ENCODE measurements at regions not wholly inside any gene's neighbourhood (a gene's known extent, or its start where the extent isn't known, plus 50 kb on each side); places are given as distances from the start of the nearest gene placed in this dataset.

- no peaks in the 10 kb centered on the region for H3K36me3 Mint-ChIP-seq (ENCODE audit: low read depth, unreplicated experiment)
- H3K9me3 Mint-ChIP-seq (ENCODE audit: unreplicated experiment) = no peaks in the 10 kb centered on the region
- no peaks in the 10 kb centered on the region for H4K20me1 ChIP-seq (ENCODE audit: insufficient read depth, low read length)
- H3K9ac ChIP-seq (ENCODE audit: low read length) = no peak overlapping the region
- no peak overlapping the region for H3K4me2 ChIP-seq (ENCODE audit: low read length)
- H3K27me3 ChIP-seq (ENCODE audit: insufficient read depth, low read length) = no peaks in the 10 kb centered on the region
- no peak overlapping the region for H3K27ac ChIP-seq (ENCODE audit: low read depth, low read length)
- H3K4me1 ChIP-seq (ENCODE audit: insufficient read depth, low read length) = peaks cover 10% of the 10 kb centered on the region
- H3K36me3 ChIP-seq (ENCODE audit: insufficient read depth, low read length) = no peaks in the 10 kb centered on the region
- H3K4me1 Mint-ChIP-seq (ENCODE audit: low read depth, unreplicated experiment) = peaks cover 24% of the 10 kb centered on the region
- no peak for DNase-seq (ENCODE audit: low read depth)
- H2AFZ ChIP-seq (ENCODE audit: low read depth, low read length) = no peak overlapping the region
- H3K79me2 ChIP-seq (ENCODE audit: insufficient read depth, low read length) = no peaks in the 10 kb centered on the region
- no peak overlapping the region for H3K4me3 Mint-ChIP-seq (ENCODE audit: unreplicated experiment)
- H3K27ac Mint-ChIP-seq (ENCODE audit: unreplicated experiment) = no peak overlapping the region
- FAIRE-seq = no peak
- H3K27me3 Mint-ChIP-seq (ENCODE audit: low read depth, unreplicated experiment) = no peaks in the 10 kb centered on the region
- H3K9me3 ChIP-seq (ENCODE audit: insufficient read depth, low read depth, low read length) = no peaks in the 10 kb centered on the region
- TF ChIP-seq EZH2 (IDR thresholded peaks at IDR 0.05; ENCODE audit: insufficient read depth, low read length) = no peak
- no peak overlapping the region for H3K4me3 ChIP-seq (ENCODE audit: insufficient read depth, low read depth, low read length)
Measured at GRCh38 chr2:217410681-217410960, 550.8 kb upstream of the TNP1 start.

DNA sequence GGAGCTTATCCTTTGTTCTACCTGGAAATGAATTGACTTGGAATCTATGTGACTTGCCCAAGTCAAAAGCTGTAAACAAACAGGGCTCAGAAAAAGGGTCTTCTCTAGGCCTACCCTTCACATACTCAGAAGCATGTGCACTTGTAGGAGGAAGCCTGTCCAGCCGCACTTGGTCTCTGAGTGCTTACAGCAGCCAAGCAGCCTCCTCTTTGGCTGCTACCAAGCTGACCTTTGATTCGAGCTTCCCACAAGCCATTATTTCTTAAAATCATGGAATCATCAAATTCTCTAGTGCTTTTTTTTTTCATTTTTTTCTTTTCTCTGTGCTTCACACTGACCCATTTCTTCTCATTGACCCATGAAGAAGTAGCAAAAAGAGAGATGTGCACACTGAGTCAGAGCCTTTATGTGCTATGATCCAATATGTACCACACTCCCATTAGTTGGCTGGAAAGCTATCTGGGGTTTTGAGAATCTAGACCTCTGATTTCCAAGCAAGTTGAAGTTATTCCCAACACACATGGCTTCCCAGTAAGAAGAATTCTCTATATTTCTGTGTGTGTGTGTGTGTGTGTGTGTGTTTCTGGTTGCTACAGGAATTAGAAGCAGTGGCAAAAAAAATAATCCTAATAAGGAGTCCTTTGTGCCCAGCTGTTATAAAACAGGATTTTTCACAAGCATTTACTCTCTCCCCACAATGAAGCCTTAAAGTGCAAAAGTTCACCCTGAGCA is 550.3 kb upstream of the TNP1 start:
- Histone ChIP-seq H3K4me2 (ENCODE audit: low read length) (no peak overlapping the region), H3K27me3 (ENCODE audit: insufficient read depth, low read length) (no peaks in the 10 kb centered on the region), H3K79me2 (ENCODE audit: insufficient read depth, low read length) (no peaks in the 10 kb centered on the region), H4K20me1 (ENCODE audit: insufficient read depth, low read length) (no peaks in the 10 kb centered on the region), H3K9me3 (ENCODE audit: insufficient read depth, low read depth, low read length) (no peaks in the 10 kb centered on the region), H3K4me1 (ENCODE audit: insufficient read depth, low read length) (peaks cover 10% of the 10 kb centered on the region), H3K27ac (ENCODE audit: low read depth, low read length) (no peak overlapping the region), H3K4me3 (ENCODE audit: insufficient read depth, low read depth, low read length) (no peak overlapping the region), H3K36me3 (ENCODE audit: insufficient read depth, low read length) (no peaks in the 10 kb centered on the region), H2AFZ (ENCODE audit: low read depth, low read length) (no peak overlapping the region), H3K9ac (ENCODE audit: low read length) (no peak overlapping the region)
- no peak overlapping the region for H3K27ac Mint-ChIP-seq (ENCODE audit: unreplicated experiment)
- no peaks in the 10 kb centered on the region for H3K9me3 Mint-ChIP-seq (ENCODE audit: unreplicated experiment)
- no peak overlapping the region for H3K4me3 Mint-ChIP-seq (ENCODE audit: unreplicated experiment)
- TF ChIP-seq, protein P1, sequence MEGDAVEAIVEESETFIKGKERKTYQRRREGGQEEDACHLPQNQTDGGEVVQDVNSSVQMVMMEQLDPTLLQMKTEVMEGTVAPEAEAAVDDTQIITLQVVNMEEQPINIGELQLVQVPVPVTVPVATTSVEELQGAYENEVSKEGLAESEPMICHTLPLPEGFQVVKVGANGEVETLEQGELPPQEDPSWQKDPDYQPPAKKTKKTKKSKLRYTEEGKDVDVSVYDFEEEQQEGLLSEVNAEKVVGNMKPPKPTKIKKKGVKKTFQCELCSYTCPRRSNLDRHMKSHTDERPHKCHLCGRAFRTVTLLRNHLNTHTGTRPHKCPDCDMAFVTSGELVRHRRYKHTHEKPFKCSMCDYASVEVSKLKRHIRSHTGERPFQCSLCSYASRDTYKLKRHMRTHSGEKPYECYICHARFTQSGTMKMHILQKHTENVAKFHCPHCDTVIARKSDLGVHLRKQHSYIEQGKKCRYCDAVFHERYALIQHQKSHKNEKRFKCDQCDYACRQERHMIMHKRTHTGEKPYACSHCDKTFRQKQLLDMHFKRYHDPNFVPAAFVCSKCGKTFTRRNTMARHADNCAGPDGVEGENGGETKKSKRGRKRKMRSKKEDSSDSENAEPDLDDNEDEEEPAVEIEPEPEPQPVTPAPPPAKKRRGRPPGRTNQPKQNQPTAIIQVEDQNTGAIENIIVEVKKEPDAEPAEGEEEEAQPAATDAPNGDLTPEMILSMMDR (IDR thresholded peaks at IDR 0.05; ENCODE audit: insufficient read depth, low read depth, low read length) = no peak
- H3K4me1 Mint-ChIP-seq (ENCODE audit: low read depth, unreplicated experiment) = peaks cover 24% of the 10 kb centered on the region
- no peaks in the 10 kb centered on the region for H3K27me3 Mint-ChIP-seq (ENCODE audit: low read depth, unreplicated experiment)
- FAIRE-seq = no peak
- DNase-seq (ENCODE audit: low read depth) = no peak
- no peaks in the 10 kb centered on the region for H3K36me3 Mint-ChIP-seq (ENCODE audit: low read depth, unreplicated experiment)

DNA sequence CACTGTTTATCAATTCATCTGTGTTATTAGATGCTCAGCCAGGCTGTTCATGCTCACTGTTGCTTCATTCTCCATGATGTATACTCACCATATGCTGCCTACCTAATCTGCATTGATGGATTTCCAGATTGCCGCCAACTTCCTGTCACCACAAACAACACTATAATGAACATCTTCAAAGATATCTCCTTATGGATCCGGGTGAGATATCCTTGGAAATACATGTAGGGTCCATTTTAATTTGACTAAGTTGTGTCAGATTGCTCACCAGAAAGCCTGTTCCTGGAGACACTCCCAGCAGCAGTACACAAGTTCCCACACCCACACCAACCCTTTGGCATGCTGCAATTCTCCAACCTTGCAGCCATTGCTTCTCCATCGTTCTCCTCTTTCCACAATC is 547.5 kb upstream of the TNP1 start:
- Histone ChIP-seq H3K4me1 (ENCODE audit: insufficient read depth, low read length) (peaks cover 9% of the 10 kb centered on the region), H3K4me3 (ENCODE audit: insufficient read depth, low read depth, low read length) (no peak overlapping the region), H3K9ac (ENCODE audit: low read length) (no peak overlapping the region), H3K36me3 (ENCODE audit: insufficient read depth, low read length) (no peaks in the 10 kb centered on the region), H3K4me2 (ENCODE audit: low read length) (no peak overlapping the region), H3K27me3 (ENCODE audit: insufficient read depth, low read length) (no peaks in the 10 kb centered on the region), H4K20me1 (ENCODE audit: insufficient read depth, low read length) (no peaks in the 10 kb centered on the region), H2AFZ (ENCODE audit: low read depth, low read length) (no peak overlapping the region), H3K9me3 (ENCODE audit: insufficient read depth, low read depth, low read length) (no peaks in the 10 kb centered on the region), H3K79me2 (ENCODE audit: insufficient read depth, low read length) (no peaks in the 10 kb centered on the region), H3K27ac (ENCODE audit: low read depth, low read length) (no peak overlapping the region)
- TF ChIP-seq, protein P1 (IDR thresholded peaks at IDR 0.05; ENCODE audit: insufficient read depth, low read depth, low read length) = no peak
- no peak for TF ChIP-seq EZH2 (IDR thresholded peaks at IDR 0.05; ENCODE audit: insufficient read depth, low read length)
- FAIRE-seq (no peak), DNase-seq (ENCODE audit: low read depth) (no peak)
- no peak overlapping the region for H3K4me3 Mint-ChIP-seq (ENCODE audit: unreplicated experiment)
- no peak overlapping the region for H3K27ac Mint-ChIP-seq (ENCODE audit: unreplicated experiment)
- H3K27me3 Mint-ChIP-seq (ENCODE audit: low read depth, unreplicated experiment) = no peaks in the 10 kb centered on the region
- H3K4me1 Mint-ChIP-seq (ENCODE audit: low read depth, unreplicated experiment) = peaks cover 24% of the 10 kb centered on the region
- no peaks in the 10 kb centered on the region for H3K9me3 Mint-ChIP-seq (ENCODE audit: unreplicated experiment)
- H3K36me3 Mint-ChIP-seq (ENCODE audit: low read depth, unreplicated experiment) = no peaks in the 10 kb centered on the region
